C4-2B (cell line): ENCODE measurements at regions not wholly inside any gene's neighbourhood (a gene's known extent, or its start where the extent isn't known, plus 50 kb on each side); places are given as distances from the start of the nearest gene placed in this dataset.

Experiments
- CTCF ChIP-seq: fragments of 450-650 bp; conservative IDR thresholded peaks from 2 replicates; pipeline ENCODE4 v1.5.1; 2017; ENCODE audit warnings: mild to moderate bottlenecking
- ZFX ChIP-seq: fragments of 450-650 bp; IDR thresholded peaks from 2 replicates; pipeline ENCODE4 v1.6.1; 2017

- TF ChIP-seq CTCF, result no peak
- no peak for TF ChIP-seq ZFX
These were observed 349.1 kb upstream of the NEGR1 start for GRCh38 chr1:72631449-72631848.
